ENCODE measurements at regions not wholly inside any gene's neighbourhood (a gene's known extent, or its start where the extent isn't known, plus 50 kb on each side); places are given as distances from the start of the nearest gene placed in this dataset.
"Not testable (repeated sequence)": the region's sequence is repeated elsewhere in the genome, so short reads cannot be mapped to it uniquely, and the experiment has no call there.

DNA sequence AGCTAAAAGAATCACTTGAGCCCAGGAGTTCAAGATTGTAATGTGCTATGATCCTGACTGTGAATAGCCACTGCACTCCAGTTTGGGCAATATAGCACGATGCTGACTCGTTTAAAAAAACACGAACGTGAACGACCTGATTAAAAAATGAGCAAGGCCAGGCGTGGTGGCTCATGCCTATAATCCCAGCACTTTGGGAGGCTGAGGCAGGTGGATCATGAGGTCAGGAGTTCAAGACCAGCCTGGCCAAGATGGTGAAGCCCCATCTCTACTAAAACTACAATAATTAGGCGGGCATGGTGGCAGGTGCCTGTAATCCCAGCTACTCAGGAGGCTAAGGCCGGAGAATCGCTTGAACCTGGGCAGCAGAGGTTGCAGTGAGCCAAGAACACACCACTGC, 58.6 kb upstream of the NCOA3 start:
- DNase-seq = not testable (repeated sequence)

DNA sequence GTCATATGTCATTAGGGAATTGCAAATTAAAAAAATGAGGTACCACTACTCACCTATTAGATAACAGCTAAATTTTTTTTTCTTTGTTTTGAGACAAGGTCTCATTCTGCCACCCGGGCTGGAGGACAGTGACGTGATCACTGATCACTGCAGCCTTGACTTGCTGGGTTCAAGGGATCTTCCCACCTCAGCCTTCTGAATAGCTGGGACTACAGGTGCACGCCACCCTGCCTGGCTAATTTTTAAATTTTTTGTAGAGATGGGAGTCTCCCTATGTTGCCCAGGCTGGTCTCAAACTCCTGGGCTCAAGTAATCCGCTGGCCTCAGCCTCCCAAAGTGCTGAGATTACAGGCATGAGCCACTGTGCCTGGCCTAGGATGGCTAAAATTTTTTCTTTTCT, 57.1 kb upstream of the NCOA3 start:
- DNase-seq = no peak

DNA sequence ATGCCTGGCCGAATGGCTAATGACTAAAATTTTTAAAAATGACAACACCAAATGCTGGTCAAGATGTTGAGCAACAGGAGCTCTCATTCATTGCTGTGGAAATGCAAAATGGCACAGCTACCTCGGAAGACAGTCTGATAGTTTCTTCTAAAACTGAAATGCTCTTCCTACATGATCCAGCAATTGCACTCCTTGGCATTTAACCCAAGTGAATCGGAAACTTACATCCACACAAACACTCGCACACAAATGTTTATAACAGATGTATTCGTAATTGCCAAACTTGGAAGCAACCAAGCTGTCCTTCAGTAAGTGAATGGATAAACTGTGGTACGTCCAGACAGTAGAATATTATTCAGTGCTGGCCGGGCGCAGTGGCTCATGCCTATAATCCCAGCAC, 56.4 kb upstream of the NCOA3 start:
- no peak for DNase-seq

GRCh38 chr20:47447350-47448296, 54.1 kb upstream of the NCOA3 start:
- not testable (repeated sequence) for DNase-seq

DNA sequence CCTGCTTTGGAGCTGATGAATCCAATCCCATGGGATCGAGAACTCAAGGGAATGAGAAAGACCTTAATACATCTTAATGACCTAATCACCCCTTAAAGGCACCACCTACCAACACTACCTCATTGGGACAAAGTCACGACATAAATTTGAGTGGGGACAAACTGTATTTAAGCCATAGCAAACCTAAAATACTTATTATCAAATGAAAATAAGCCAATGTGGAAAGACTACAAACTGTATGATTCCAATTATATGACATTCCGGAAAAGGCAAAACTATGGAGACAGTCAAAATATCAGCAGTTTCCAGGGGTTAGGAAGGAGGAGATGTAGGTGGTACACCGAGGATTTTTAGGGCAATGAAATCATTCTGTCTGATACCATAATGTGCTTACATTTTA, 53.3 kb upstream of the NCOA3 start:
- no peak for DNase-seq

- no peak for DNase-seq
These were observed 50.1 kb upstream of the NCOA3 start for GRCh38 chr20:47451602-47451904.
